ENCODE measurements at regions not wholly inside any gene's neighbourhood (a gene's known extent, or its start where the extent isn't known, plus 50 kb on each side); places are given as distances from the start of the nearest gene placed in this dataset.

DNA sequence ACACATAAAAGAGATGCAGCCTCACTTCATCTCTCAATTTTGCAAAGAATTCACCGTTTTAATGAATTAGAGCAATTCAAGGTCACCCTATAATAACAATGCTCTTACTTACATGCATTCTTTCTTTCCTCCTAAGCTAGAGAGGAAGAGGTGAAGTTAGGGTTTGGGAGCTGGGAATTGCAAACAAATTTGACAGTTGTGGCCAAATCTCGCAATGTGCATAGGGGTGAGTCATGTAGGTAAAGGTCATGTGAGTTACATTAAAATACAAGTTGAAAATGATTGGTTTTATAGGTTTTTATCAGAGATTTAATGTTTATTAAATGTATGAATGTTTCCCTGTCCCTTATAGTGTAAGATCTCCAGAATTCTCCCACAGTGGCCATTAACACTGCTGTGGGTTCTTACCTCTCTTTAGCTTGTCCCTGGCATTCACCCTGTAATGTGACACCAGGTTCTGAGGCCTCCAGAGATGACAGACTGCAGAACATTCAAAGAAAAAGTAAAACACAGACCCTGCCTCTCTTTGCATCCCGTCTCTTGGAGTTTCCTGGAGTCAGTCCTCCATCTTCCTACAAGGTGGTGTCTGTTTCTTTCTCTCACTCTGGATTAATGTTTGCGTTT, 53.7 kb upstream of the LGALSL start:
- Histone ChIP-seq H3K27ac (replicated peaks) (no peak overlapping the region), H3K27me3 (ENCODE audit: insufficient read depth, poor library complexity, severe bottlenecking) (no peaks in the 10 kb centered on the region), H3K4me3 (replicated peaks; ENCODE audit: insufficient read depth, low read length) (no peak overlapping the region)
- DNase-seq (ENCODE audit: low read depth in 1 of 2, low spot score in 1 of 2), result peak in 1 of 2 experiments; percentile 17
- TF ChIP-seq, protein P1, sequence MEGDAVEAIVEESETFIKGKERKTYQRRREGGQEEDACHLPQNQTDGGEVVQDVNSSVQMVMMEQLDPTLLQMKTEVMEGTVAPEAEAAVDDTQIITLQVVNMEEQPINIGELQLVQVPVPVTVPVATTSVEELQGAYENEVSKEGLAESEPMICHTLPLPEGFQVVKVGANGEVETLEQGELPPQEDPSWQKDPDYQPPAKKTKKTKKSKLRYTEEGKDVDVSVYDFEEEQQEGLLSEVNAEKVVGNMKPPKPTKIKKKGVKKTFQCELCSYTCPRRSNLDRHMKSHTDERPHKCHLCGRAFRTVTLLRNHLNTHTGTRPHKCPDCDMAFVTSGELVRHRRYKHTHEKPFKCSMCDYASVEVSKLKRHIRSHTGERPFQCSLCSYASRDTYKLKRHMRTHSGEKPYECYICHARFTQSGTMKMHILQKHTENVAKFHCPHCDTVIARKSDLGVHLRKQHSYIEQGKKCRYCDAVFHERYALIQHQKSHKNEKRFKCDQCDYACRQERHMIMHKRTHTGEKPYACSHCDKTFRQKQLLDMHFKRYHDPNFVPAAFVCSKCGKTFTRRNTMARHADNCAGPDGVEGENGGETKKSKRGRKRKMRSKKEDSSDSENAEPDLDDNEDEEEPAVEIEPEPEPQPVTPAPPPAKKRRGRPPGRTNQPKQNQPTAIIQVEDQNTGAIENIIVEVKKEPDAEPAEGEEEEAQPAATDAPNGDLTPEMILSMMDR (IDR thresholded peaks at IDR 0.05; ENCODE audit: insufficient read depth, low read length), result no peak
- no peak for TF ChIP-seq SPI1 (IDR thresholded peaks at IDR 0.05; ENCODE audit: borderline replicate concordance, low read depth)
- TF ChIP-seq, protein P2, sequence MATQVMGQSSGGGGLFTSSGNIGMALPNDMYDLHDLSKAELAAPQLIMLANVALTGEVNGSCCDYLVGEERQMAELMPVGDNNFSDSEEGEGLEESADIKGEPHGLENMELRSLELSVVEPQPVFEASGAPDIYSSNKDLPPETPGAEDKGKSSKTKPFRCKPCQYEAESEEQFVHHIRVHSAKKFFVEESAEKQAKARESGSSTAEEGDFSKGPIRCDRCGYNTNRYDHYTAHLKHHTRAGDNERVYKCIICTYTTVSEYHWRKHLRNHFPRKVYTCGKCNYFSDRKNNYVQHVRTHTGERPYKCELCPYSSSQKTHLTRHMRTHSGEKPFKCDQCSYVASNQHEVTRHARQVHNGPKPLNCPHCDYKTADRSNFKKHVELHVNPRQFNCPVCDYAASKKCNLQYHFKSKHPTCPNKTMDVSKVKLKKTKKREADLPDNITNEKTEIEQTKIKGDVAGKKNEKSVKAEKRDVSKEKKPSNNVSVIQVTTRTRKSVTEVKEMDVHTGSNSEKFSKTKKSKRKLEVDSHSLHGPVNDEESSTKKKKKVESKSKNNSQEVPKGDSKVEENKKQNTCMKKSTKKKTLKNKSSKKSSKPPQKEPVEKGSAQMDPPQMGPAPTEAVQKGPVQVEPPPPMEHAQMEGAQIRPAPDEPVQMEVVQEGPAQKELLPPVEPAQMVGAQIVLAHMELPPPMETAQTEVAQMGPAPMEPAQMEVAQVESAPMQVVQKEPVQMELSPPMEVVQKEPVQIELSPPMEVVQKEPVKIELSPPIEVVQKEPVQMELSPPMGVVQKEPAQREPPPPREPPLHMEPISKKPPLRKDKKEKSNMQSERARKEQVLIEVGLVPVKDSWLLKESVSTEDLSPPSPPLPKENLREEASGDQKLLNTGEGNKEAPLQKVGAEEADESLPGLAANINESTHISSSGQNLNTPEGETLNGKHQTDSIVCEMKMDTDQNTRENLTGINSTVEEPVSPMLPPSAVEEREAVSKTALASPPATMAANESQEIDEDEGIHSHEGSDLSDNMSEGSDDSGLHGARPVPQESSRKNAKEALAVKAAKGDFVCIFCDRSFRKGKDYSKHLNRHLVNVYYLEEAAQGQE (IDR thresholded peaks at IDR 0.05; ENCODE audit: insufficient replicate concordance, low read depth), result no peak

DNA sequence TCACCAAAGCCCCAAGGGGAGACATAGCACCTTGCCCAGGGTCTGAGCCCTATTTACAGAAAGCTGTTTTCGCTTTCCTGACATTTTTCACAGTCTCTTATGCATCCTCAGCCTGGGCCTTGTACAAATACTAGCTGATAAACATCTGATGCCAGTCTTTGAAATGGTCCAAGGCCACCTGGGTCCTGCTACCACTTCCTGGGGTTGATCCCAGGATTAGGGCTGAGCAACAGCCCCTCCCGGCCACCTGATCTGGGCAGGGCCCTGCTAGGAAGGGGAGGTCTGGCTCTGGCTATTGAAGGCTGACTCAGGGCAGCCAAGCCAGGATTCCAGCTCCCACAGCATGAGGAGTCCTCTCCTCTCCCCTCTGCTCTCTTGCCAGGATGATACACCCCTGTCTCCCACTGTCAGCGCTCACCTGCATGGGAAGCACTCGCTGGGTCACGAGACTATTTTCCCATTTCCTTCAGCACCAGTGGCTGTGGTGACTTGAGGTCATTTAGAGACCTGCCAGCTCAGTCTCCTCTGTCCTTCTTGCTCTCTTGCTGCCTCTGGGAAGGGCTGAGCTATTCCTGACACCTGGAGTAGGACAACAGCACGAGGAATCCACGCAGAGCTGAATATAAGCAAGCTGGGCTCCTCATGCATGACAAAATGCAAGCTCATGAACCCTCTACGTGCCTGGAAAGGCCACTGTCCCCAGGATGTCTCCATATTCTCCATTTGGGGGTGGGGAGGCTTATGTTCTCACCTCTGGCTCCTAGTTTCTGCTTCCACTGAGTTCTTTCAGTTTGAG, 53.0 kb upstream of the LGALSL start:
- no peak overlapping the region for H3K4me3 ChIP-seq (replicated peaks; ENCODE audit: insufficient read depth, low read length)
- DNase-seq (ENCODE audit: low read depth in 1 of 2, low spot score in 1 of 2), result no peak
- H3K27me3 ChIP-seq (ENCODE audit: insufficient read depth, poor library complexity, severe bottlenecking), result no peaks in the 10 kb centered on the region
- H3K27ac ChIP-seq (replicated peaks), result no peak overlapping the region
- TF ChIP-seq, protein P2 (IDR thresholded peaks at IDR 0.05; ENCODE audit: insufficient replicate concordance, low read depth), result no peak
- TF ChIP-seq SPI1 (IDR thresholded peaks at IDR 0.05; ENCODE audit: borderline replicate concordance, low read depth), result no peak
- no peak for TF ChIP-seq POLR2AphosphoS5 (IDR thresholded peaks at IDR 0.05; ENCODE audit: low read depth)
- TF ChIP-seq GABPA (IDR thresholded peaks at IDR 0.05; ENCODE audit: low read depth), result no peak
- TF ChIP-seq, protein P1 (IDR thresholded peaks at IDR 0.05; ENCODE audit: insufficient read depth, low read length), result no peak

DNA sequence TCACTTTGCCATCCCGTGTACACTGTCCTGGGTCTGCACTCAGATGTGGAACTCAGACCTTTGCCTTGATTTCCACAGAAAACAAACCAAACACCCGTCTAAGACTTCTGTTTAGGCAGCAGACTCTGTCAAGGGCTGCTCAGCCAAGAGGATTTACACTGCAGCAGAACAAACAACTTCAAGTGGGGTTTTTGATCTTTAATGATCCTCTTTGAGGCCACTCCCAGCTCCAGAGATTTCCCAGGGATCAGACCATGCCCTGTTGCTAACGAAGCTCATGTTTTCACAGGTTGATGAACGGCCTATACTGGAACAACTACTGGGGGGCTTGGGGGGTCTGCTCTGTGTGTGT, 52.5 kb upstream of the LGALSL start:
- Histone ChIP-seq H3K27me3 (ENCODE audit: insufficient read depth, poor library complexity, severe bottlenecking) (no peaks in the 10 kb centered on the region), H3K27ac (replicated peaks) (no peak overlapping the region), H3K4me3 (replicated peaks; ENCODE audit: insufficient read depth, low read length) (no peak overlapping the region)
- DNase-seq (ENCODE audit: low read depth in 1 of 2, low spot score in 1 of 2), result no peak
- TF ChIP-seq POLR2AphosphoS5 (IDR thresholded peaks at IDR 0.05; ENCODE audit: low read depth), result no peak
- no peak for TF ChIP-seq GABPA (IDR thresholded peaks at IDR 0.05; ENCODE audit: low read depth)
- TF ChIP-seq SPI1 (IDR thresholded peaks at IDR 0.05; ENCODE audit: borderline replicate concordance, low read depth), result no peak
- TF ChIP-seq, protein P1 (IDR thresholded peaks at IDR 0.05; ENCODE audit: insufficient read depth, low read length), result no peak
- TF ChIP-seq, protein P2 (IDR thresholded peaks at IDR 0.05; ENCODE audit: insufficient replicate concordance, low read depth), result no peak
